WTC11 (cell line): ENCODE measurements at regions not wholly inside any gene's neighbourhood (a gene's known extent, or its start where the extent isn't known, plus 50 kb on each side); places are given as distances from the start of the nearest gene placed in this dataset.

Experiments used
- ATAC-seq: fragments of 200-7000 bp; cut with Tn5 transposase; 2 replicates; pipeline ENCODE4 v1.10.0; 2021; ENCODE audit warnings: mild to moderate bottlenecking, moderate library complexity
- CTCF ChIA-PET: fragments of 300-600 bp; sonication (Branson Sonifier 250); formaldehyde crosslinking; loops from one replicate; lab custom pipeline; 2021; ENCODE audit warnings: antibody characterized with exemption; lab: Charles Lee
- POLR2A ChIA-PET: fragments of 350-600 bp; sonication (Branson Sonifier 250); formaldehyde crosslinking; loops from one replicate; lab custom pipeline; 2021; ENCODE audit warnings: antibody characterized with exemption; lab: Charles Lee
- DNase-seq: peaks from one replicate; pipeline ENCODE4 v3.0.0; 2021; ENCODE audit warnings: low spot score
- H3K27ac Mint-ChIP-seq: 2 replicates; pipeline ENCODE4 v1.8.0; 2021; ENCODE audit warnings: mixed read lengths
- H3K27me3 Mint-ChIP-seq: 2 replicates; pipeline ENCODE4 v1.8.0; 2021; ENCODE audit warnings: low read depth, mild to moderate bottlenecking, moderate library complexity, mixed read lengths
- H3K36me3 Mint-ChIP-seq: 2 replicates; pipeline ENCODE4 v1.8.0; 2021; ENCODE audit warnings: mixed read lengths
- H3K4me1 Mint-ChIP-seq: 2 replicates; pipeline ENCODE4 v1.8.0; 2022; ENCODE audit warnings: mixed read lengths
- H3K4me3 Mint-ChIP-seq: 2 replicates; pipeline ENCODE4 v1.8.0; 2021; ENCODE audit warnings: mild to moderate bottlenecking, moderate library complexity, mixed read lengths
- H3K9me3 Mint-ChIP-seq: 2 replicates; pipeline ENCODE4 v1.8.0; 2021; ENCODE audit warnings: mixed read lengths
- AR ChIP-seq: fragments of 250-450 bp; sonication (Bioruptor Pico); IDR thresholded peaks from 2 replicates; pipeline ENCODE4 v1.9.0; 2021; ENCODE audit warnings: mild to moderate bottlenecking
- CDX4 ChIP-seq: fragments of 250-450 bp; sonication (Bioruptor Pico); IDR thresholded peaks from 2 replicates; pipeline ENCODE4 v1.9.0; 2021; ENCODE audit warnings: moderate library complexity, mild to moderate bottlenecking, inconsistent platforms, borderline replicate concordance
- CREM ChIP-seq: sonication (generic); formaldehyde crosslinking; IDR thresholded peaks from 2 replicates; pipeline ENCODE4 v1.8.1; 2022; ENCODE audit warnings: mild to moderate bottlenecking, missing genetic modification reagents, moderate library complexity
- CTCF ChIP-seq: fragments of 200-600 bp; IDR thresholded peaks from 2 replicates; pipeline ENCODE4 v1.8.0; 2022; ENCODE audit warnings: antibody characterized with exemption
- EMX1 ChIP-seq: fragments of 250-450 bp; sonication (Bioruptor Pico); IDR thresholded peaks from 2 replicates; pipeline ENCODE4 v1.8.0; 2021; ENCODE audit warnings: mild to moderate bottlenecking
- ETV6 ChIP-seq: sonication (generic); formaldehyde crosslinking; IDR thresholded peaks from 2 replicates; pipeline ENCODE4 v1.8.1; 2022; ENCODE audit warnings: mild to moderate bottlenecking, missing genetic modification reagents
- FOXP1 ChIP-seq: sonication (generic); formaldehyde crosslinking; IDR thresholded peaks from 2 replicates; pipeline ENCODE4 v1.8.0; 2022; ENCODE audit warnings: missing genetic modification reagents, mild to moderate bottlenecking, moderate library complexity, borderline replicate concordance
- GTF2I ChIP-seq: fragments of 250-450 bp; sonication (Bioruptor Pico); conservative IDR thresholded peaks from 2 replicates; pipeline ENCODE4 v1.4.0; 2021; ENCODE audit warnings: mild to moderate bottlenecking
- HMGXB4 ChIP-seq: sonication (generic); formaldehyde crosslinking; IDR thresholded peaks from 2 replicates; pipeline ENCODE4 v1.8.1; 2023; ENCODE audit warnings: mild to moderate bottlenecking, moderate library complexity, missing genetic modification reagents
- KAT7 ChIP-seq: sonication (generic); formaldehyde crosslinking; IDR thresholded peaks from 2 replicates; pipeline ENCODE4 v1.8.1; 2023; ENCODE audit warnings: missing genetic modification reagents, mild to moderate bottlenecking, borderline replicate concordance
- SP1 ChIP-seq: sonication (generic); formaldehyde crosslinking; conservative IDR thresholded peaks from 2 replicates; pipeline ENCODE4 v1.8.1; 2022; ENCODE audit warnings: missing genetic modification reagents
- STAT6 ChIP-seq: sonication (generic); formaldehyde crosslinking; conservative IDR thresholded peaks from 2 replicates; pipeline ENCODE4 v1.8.1; 2023; ENCODE audit warnings: mild to moderate bottlenecking, low read depth, missing genetic modification reagents, moderate library complexity
- TCF7 ChIP-seq: sonication (generic); formaldehyde crosslinking; IDR thresholded peaks from 2 replicates; pipeline ENCODE4 v1.8.0; 2022; ENCODE audit warnings: mild to moderate bottlenecking, low read depth, missing genetic modification reagents, moderate library complexity
- USF2 ChIP-seq: sonication (generic); formaldehyde crosslinking; IDR thresholded peaks from 2 replicates; pipeline ENCODE4 v1.8.1; 2023; ENCODE audit warnings: mild to moderate bottlenecking, missing genetic modification reagents, moderate library complexity
- ZBTB43 ChIP-seq: sonication (generic); formaldehyde crosslinking; IDR thresholded peaks from 2 replicates; pipeline ENCODE4 v1.8.1; 2023; ENCODE audit warnings: mild to moderate bottlenecking, missing genetic modification reagents
- ZMAT4 ChIP-seq: fragments of 250-450 bp; sonication (Bioruptor Pico); IDR thresholded peaks from 2 replicates; pipeline ENCODE4 v1.9.0; 2021; ENCODE audit warnings: mild to moderate bottlenecking
- ZNF121 ChIP-seq: sonication (generic); formaldehyde crosslinking; IDR thresholded peaks from 2 replicates; pipeline ENCODE4 v1.8.0; 2023; ENCODE audit warnings: missing genetic modification reagents
- ZNF232 ChIP-seq: sonication (generic); formaldehyde crosslinking; IDR thresholded peaks from 2 replicates; pipeline ENCODE4 v1.8.0; 2022; ENCODE audit warnings: mild to moderate bottlenecking, missing genetic modification reagents
- ZNF423 ChIP-seq: fragments of 250-450 bp; sonication (Bioruptor Pico); IDR thresholded peaks from 2 replicates; pipeline ENCODE4 v2.1.2; 2022; ENCODE audit warnings: mild to moderate bottlenecking, moderate library complexity
- ZSCAN18 ChIP-seq: fragments of 250-450 bp; sonication (Bioruptor Pico); IDR thresholded peaks from 2 replicates; pipeline ENCODE4 v2.1.2; 2022; ENCODE audit warnings: mild to moderate bottlenecking, moderate library complexity

GRCh38 chr14:40204441-40205175, 772.4 kb upstream of the FBXO33 start (continued):
- TF ChIP-seq ZNF423, result no peak
- no peak for TF ChIP-seq CREM (CRISPR knock-in tag)

- Mint-ChIP-seq H3K4me3 (no peak overlapping the region), H3K27me3 (no peaks in the 10 kb centered on the region), H3K9me3 (peaks cover 21% of the 10 kb centered on the region), H3K36me3 (peaks cover 7% of the 10 kb centered on the region), H3K4me1 (no peaks in the 10 kb centered on the region), H3K27ac (no peak overlapping the region)
- DNase-seq, result no peak
- TF ChIP-seq CREM (CRISPR knock-in tag), result no peak
- TF ChIP-seq TCF7, result no peak
- no peak for TF ChIP-seq GTF2I
- no peak for TF ChIP-seq HMGXB4 (CRISPR knock-in tag)
- no peak for TF ChIP-seq CDX4 (CRISPR knock-in tag)
- no peak for TF ChIP-seq ZSCAN18 (CRISPR knock-in tag)
- TF ChIP-seq USF2 (CRISPR knock-in tag), result no peak
- TF ChIP-seq ZNF232 (CRISPR knock-in tag), result no peak
- no peak for TF ChIP-seq FOXP1 (CRISPR knock-in tag)
- no peak for TF ChIP-seq ZNF121
- no peak for TF ChIP-seq ZMAT4 (CRISPR knock-in tag)
- TF ChIP-seq AR (CRISPR knock-in tag), result no peak
- TF ChIP-seq STAT6 (CRISPR knock-in tag), result no peak
- TF ChIP-seq SP1 (CRISPR knock-in tag), result no peak
- no peak for TF ChIP-seq EMX1
- TF ChIP-seq ZBTB43 (CRISPR knock-in tag), result no peak
- no peak for TF ChIP-seq KAT7
- no peak for TF ChIP-seq CTCF
- no peak for TF ChIP-seq ETV6 (CRISPR knock-in tag)
- CTCF ChIA-PET, result no interaction called here
- ATAC-seq, result no peak
- POLR2A ChIA-PET, result no interaction called here
Measured at GRCh38 chr14:40199101-40199500, 766.9 kb upstream of the FBXO33 start.
